ENCODE measurements at regions not wholly inside any gene's neighbourhood (a gene's known extent, or its start where the extent isn't known, plus 50 kb on each side); places are given as distances from the start of the nearest gene placed in this dataset.

DNA sequence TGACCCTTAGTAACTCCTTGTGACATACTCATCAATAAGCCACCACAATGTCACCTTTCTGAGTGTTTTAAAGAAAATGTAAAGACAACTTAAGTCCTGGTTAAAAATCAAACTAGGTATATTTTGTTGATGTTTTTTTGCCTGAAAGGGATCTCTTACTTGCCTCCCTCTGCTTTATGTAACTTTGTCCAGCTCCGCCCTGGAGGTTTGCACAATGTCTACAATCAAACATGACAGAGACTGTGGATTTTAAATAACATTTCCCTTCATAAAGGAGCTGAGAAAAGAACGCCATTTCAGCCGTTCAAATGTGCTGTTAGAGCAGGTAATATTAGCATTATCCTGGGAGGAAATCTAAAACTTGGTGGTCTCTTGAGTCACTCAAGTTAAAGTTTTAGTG lies 613.9 kb downstream of the SOX5 start:
- TF ChIP-seq, protein P1, sequence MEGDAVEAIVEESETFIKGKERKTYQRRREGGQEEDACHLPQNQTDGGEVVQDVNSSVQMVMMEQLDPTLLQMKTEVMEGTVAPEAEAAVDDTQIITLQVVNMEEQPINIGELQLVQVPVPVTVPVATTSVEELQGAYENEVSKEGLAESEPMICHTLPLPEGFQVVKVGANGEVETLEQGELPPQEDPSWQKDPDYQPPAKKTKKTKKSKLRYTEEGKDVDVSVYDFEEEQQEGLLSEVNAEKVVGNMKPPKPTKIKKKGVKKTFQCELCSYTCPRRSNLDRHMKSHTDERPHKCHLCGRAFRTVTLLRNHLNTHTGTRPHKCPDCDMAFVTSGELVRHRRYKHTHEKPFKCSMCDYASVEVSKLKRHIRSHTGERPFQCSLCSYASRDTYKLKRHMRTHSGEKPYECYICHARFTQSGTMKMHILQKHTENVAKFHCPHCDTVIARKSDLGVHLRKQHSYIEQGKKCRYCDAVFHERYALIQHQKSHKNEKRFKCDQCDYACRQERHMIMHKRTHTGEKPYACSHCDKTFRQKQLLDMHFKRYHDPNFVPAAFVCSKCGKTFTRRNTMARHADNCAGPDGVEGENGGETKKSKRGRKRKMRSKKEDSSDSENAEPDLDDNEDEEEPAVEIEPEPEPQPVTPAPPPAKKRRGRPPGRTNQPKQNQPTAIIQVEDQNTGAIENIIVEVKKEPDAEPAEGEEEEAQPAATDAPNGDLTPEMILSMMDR (IDR thresholded peaks at IDR 0.05; ENCODE audit: insufficient read depth, low read length, poor library complexity, severe bottlenecking), result no peak
- no peak for TF ChIP-seq EZH2phosphoT487 (conservative IDR thresholded peaks at IDR 0.05; ENCODE audit: low read length)
